ENCODE measurements at regions not wholly inside any gene's neighbourhood (a gene's known extent, or its start where the extent isn't known, plus 50 kb on each side); places are given as distances from the start of the nearest gene placed in this dataset.

DNA sequence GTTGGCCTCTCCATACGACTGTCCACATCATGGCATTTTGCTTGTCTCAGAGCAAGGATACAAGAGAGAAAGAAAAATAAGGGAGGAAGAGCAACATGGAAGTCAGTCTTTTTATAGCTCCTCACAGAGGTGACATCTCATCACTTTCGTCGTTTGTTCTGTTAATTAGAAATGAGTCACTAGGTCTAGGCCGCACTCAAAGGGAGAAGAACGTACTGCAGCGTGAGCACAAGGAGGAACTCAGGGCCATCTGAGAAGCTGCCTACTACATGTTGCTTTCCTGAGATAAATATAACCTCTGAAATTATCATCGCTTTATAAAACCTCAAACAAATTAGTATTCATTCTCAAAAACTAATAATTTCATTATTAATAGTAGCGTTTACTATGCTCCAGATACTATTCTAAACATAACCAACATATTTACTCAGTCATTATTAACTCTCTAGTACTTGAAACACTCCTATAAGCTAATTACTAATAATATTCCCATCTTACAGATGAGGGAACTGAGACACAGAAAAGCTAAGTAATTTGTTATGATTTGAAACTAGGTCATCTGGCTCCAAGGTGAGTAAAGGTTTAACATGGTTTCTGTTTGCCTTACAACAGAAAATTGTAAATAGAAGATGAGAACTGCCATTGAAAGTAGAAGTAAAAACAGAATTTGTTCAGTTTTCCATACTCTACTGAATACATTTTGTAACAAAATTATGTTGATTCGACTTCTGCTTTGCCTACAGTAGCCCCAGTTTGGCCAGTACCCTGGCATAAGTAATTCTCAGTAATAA is 213.2 kb upstream of the UGT8 start:
- TF ChIP-seq YY1 (IDR thresholded peaks at IDR 0.05; ENCODE audit: insufficient read depth, insufficient read length) (no peak), SUZ12 (IDR thresholded peaks at IDR 0.05; ENCODE audit: extremely low read depth, insufficient read depth, insufficient read length) (no peak)
